CD8-positive, alpha-beta memory T cell (primary cell): ENCODE measurements at regions not wholly inside any gene's neighbourhood (a gene's known extent, or its start where the extent isn't known, plus 50 kb on each side); places are given as distances from the start of the nearest gene placed in this dataset.
"Not testable (repeated sequence)": the region's sequence is repeated elsewhere in the genome, so short reads cannot be mapped to it uniquely, and the experiment has no call there.

Source experiments
- CTCF ChIA-PET: fragments of 350-600 bp; sonication (Branson Sonifier 250); formaldehyde crosslinking; loops from one replicate; lab custom pipeline; 2021; ENCODE audit warnings: antibody characterized with exemption; lab: Charles Lee
- POLR2A ChIA-PET: fragments of 350-600 bp; sonication (Branson Sonifier 250); formaldehyde crosslinking; loops from one replicate; lab custom pipeline; 2021; ENCODE audit warnings: antibody characterized with exemption; lab: Charles Lee
- DNase-seq, 5 donors: peaks; one replicate each; pipeline versions ENCODE4 v3.0.0 to v3.0.0-alpha.2; 2020 to 2022; ENCODE audit warnings: mixed read lengths in 1 of 5
- H3K27ac ChIP-seq: one replicate; pipeline ENCODE4 v1.7.0; 2013; ENCODE audit warnings: low read depth, mild to moderate bottlenecking, low read length, moderate library complexity
- H3K27me3 ChIP-seq: 2 replicates; pipeline ENCODE4 v1.7.0; 2013; ENCODE audit warnings: low read length, mild to moderate bottlenecking; ENCODE audit not compliant: insufficient read depth, poor library complexity, severe bottlenecking
- H3K36me3 ChIP-seq: 2 replicates; pipeline ENCODE4 v1.7.0; 2013; ENCODE audit warnings: mild to moderate bottlenecking, low read length, moderate library complexity; ENCODE audit not compliant: insufficient read depth
- H3K4me1 ChIP-seq: 2 replicates; pipeline ENCODE4 v1.7.0; 2013; ENCODE audit warnings: mild to moderate bottlenecking, low read length, moderate library complexity; ENCODE audit not compliant: insufficient read depth
- H3K4me3 ChIP-seq: 2 replicates; pipeline ENCODE4 v1.7.0; 2013; ENCODE audit warnings: mild to moderate bottlenecking, low read length
- H3K9me3 ChIP-seq: 2 replicates; pipeline ENCODE4 v1.7.0; 2013; ENCODE audit warnings: mild to moderate bottlenecking, low read length
- H3K27ac Mint-ChIP-seq, 8 donors: one replicate each; pipeline ENCODE4 v1.8.0; 2020 to 2021; ENCODE audit warnings: mixed read lengths in 8 of 8, mild to moderate bottlenecking in 6 of 8, inconsistent platforms in 3 of 8, moderate library complexity in 3 of 8
- H3K27me3 Mint-ChIP-seq, 2 donors: one replicate each; pipeline ENCODE4 v1.8.0; 2020 to 2021; ENCODE audit warnings: mixed read lengths in 2 of 2, mild to moderate bottlenecking in 1 of 2, moderate library complexity in 1 of 2
- H3K36me3 Mint-ChIP-seq, 3 donors: one replicate each; pipeline ENCODE4 v1.8.0; 2020 to 2021; ENCODE audit warnings: mixed read lengths in 3 of 3, inconsistent platforms in 1 of 3, mild to moderate bottlenecking in 1 of 3
- H3K4me1 Mint-ChIP-seq, 3 donors: one replicate each; pipeline ENCODE4 v1.8.0; 2020 to 2021; ENCODE audit warnings: mixed read lengths in 3 of 3, inconsistent platforms in 1 of 3, mild to moderate bottlenecking in 1 of 3
- H3K4me3 Mint-ChIP-seq, 7 donors: one replicate each; pipeline ENCODE4 v1.8.0; 2020 to 2021; ENCODE audit warnings: mixed read lengths in 7 of 7, mild to moderate bottlenecking in 6 of 7, moderate library complexity in 4 of 7, inconsistent platforms in 2 of 7
- H3K9me3 Mint-ChIP-seq, 5 donors: one replicate each; pipeline ENCODE4 v1.8.0; 2020 to 2022; ENCODE audit warnings: mixed read lengths in 5 of 5, mild to moderate bottlenecking in 3 of 5, moderate library complexity in 2 of 5, inconsistent platforms in 1 of 5

DNA sequence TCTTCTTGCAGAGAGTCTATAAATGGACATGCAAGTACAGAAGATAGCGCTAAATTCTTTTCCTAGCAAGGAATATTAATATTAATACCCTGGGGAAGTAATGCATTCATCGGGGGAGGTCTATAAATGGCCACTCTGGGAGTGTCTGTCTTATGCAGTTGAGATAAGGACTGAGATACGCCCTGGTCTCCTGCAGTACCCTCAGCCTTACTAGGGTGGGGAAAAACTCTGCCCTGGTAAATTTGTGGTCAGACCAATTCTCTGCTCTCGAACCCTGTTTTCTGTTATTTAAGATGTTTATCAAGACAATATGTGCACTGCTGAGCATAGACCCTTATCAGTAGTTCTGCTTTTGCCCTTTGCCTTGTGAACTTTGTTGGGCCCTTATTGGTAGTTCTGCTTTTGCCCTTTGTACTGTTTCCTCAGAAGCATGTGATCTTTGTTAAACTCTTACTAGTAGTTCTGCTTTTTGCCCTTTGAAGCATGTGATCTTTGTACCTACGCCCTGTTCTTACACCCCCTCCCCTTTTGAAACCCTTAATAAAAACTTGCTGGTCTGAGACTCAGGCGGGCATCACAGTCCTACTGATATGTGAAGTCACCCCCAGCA is 1956.2 kb downstream of the PCDH9 start:
- H3K4me1 Mint-ChIP-seq, H3K36me3 Mint-ChIP-seq, POLR2A ChIA-PET, H3K27ac Mint-ChIP-seq, DNase-seq, H3K27me3 Mint-ChIP-seq, H3K4me3 ChIP-seq, H3K9me3 ChIP-seq, H3K27ac ChIP-seq, H3K27me3 ChIP-seq, H3K4me3 Mint-ChIP-seq, H3K36me3 ChIP-seq, H3K4me1 ChIP-seq, CTCF ChIA-PET: not testable (repeated sequence)
- peaks cover 14 to 52% (median 16%) of the 10 kb centered on the region in 5 donors for H3K9me3 Mint-ChIP-seq

- Histone ChIP-seq H3K9me3 (no peaks in the 10 kb centered on the region), H3K27ac (no peak overlapping the region), H3K4me1 (no peaks in the 10 kb centered on the region), H3K4me3 (no peak overlapping the region), H3K36me3 (no peaks in the 10 kb centered on the region), H3K27me3 (no peaks in the 10 kb centered on the region)
- peaks cover 3 to 39% (median 7%) of the 10 kb centered on the region in 5 donors for H3K9me3 Mint-ChIP-seq
- ChIA-PET CTCF (no interaction called here), POLR2A (no interaction called here)
- no peaks in the 10 kb centered on the region for H3K27me3 Mint-ChIP-seq
- no peaks in the 10 kb centered on the region for H3K36me3 Mint-ChIP-seq
- no peak overlapping the region for H3K4me3 Mint-ChIP-seq
- no peak overlapping the region for H3K27ac Mint-ChIP-seq
- no peak for DNase-seq
- H3K4me1 Mint-ChIP-seq: no peaks in the 10 kb centered on the region
Measured at GRCh38 chr13:65268009-65268408, 1962.1 kb downstream of the PCDH9 start.

DNA sequence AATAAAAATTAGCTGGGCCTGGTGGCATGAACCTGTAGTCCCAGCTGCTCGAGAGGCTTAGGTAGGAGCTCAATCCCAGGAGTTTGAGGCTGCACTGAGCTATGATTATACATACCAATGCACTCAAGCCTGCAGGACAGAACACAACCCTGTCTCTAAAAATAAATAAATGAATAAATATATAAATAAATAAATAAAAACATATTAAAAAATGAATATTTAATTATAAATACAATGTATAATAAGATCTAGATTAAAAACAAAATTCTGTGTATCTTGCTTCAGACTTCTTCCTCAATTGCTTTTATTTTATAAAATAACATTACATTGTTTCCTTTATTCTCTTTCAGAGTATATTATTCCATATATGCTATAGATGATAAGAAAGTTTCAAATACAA is 1964.1 kb downstream of the PCDH9 start:
- Histone ChIP-seq H3K27me3 (no peaks in the 10 kb centered on the region), H3K36me3 (no peaks in the 10 kb centered on the region), H3K4me3 (no peak overlapping the region), H3K4me1 (no peaks in the 10 kb centered on the region), H3K27ac (no peak overlapping the region), H3K9me3 (no peaks in the 10 kb centered on the region)
- Mint-ChIP-seq H3K9me3 (peaks cover 3 to 45% (median 6%) of the 10 kb centered on the region in 5 donors), H3K36me3 (no peaks in the 10 kb centered on the region), H3K4me1 (no peaks in the 10 kb centered on the region), H3K27me3 (no peaks in the 10 kb centered on the region), H3K4me3 (no peak overlapping the region), H3K27ac (no peak overlapping the region)
- DNase-seq: no peak
- ChIA-PET CTCF (no interaction called here), POLR2A (no interaction called here)

DNA sequence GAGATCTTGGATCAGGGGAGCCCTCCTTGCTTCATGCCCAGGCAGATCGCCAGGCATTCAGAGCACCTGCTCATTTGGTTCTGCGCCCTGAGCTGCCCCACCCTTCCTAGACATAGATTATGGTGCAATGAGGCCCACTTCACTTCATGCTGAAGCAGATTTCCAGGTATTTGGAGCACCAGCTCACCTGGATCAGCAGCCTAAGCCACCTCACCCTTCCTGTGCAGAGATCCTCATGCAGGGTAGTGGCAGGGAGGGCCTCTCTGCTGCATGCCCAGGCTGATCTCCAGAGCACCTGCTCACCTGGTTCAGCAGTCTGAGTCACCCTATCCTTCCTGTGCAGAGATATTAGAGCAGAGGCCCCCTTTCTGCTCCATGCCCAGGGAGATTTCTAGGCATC is 1966.1 kb downstream of the PCDH9 start:
- no peaks in the 10 kb centered on the region for H3K27me3 Mint-ChIP-seq
- no peak overlapping the region for H3K4me3 Mint-ChIP-seq
- Histone ChIP-seq H3K27me3 (no peaks in the 10 kb centered on the region), H3K9me3 (no peaks in the 10 kb centered on the region), H3K36me3 (no peaks in the 10 kb centered on the region), H3K4me1 (no peaks in the 10 kb centered on the region), H3K4me3 (no peak overlapping the region), H3K27ac (no peak overlapping the region)
- no peak overlapping the region for H3K27ac Mint-ChIP-seq
- CTCF ChIA-PET: no interaction called here
- H3K4me1 Mint-ChIP-seq: no peaks in the 10 kb centered on the region
- no peaks in the 10 kb centered on the region for H3K36me3 Mint-ChIP-seq
- DNase-seq: no peak
- H3K9me3 Mint-ChIP-seq: peaks cover 3 to 34% (median 6%) of the 10 kb centered on the region in 5 donors
- POLR2A ChIA-PET: no interaction called here

DNA sequence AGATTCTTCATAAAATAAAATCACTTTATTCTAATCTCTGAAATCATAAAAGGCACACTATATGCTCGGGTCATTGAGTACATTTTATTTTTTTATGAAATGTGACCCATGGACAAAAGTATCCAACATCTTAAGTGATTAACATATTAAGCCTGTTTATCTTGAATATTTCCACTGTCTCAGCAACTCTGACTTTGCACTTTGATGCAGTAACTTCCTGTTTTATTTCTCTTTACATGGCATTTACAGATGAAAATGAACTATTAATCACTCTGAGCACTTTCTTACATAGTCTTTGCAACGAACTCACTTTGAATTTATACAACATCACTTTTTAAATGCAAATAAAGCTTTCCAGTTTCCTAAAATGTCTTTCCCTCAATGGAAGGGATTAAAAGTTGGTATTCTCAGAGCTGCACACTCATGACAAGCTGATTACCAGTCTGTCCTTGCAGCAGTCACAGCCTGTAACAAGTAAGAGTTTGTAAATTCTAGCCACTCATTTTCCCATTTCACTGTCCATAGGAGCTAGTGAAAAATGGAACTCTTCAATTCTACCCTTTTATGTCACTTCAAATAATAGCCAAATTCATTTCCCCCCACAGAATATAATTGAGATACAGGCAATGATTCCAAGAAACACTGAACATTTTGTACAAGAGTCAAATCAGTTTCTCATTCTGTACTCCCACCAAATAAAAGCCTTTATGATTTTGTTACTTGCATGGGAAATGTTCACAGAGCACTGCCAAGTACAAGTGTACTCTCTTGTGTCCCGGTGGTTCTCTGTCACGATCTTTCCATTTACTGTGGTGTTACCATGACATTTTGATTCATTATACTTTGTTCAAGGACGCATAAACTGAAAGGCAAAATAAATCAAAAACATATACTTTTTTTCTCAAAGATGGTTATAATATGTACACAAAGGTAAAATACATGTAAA is 1968.9 kb downstream of the PCDH9 start:
- Mint-ChIP-seq H3K9me3 (peaks cover 3 to 27% (median 11%) of the 10 kb centered on the region in 5 donors), H3K4me3 (no peak overlapping the region), H3K36me3 (no peaks in the 10 kb centered on the region), H3K4me1 (no peaks in the 10 kb centered on the region), H3K27me3 (no peaks in the 10 kb centered on the region), H3K27ac (no peak overlapping the region)
- ChIA-PET POLR2A (no interaction called here), CTCF (no interaction called here)
- no peak for DNase-seq
- no peaks in the 10 kb centered on the region for H3K9me3 ChIP-seq
- H3K36me3 ChIP-seq: no peaks in the 10 kb centered on the region
- H3K27ac ChIP-seq: no peak overlapping the region
- no peaks in the 10 kb centered on the region for H3K4me1 ChIP-seq
- H3K27me3 ChIP-seq: no peaks in the 10 kb centered on the region
- no peak overlapping the region for H3K4me3 ChIP-seq

- Histone ChIP-seq H3K27ac (no peak overlapping the region), H3K36me3 (no peaks in the 10 kb centered on the region), H3K4me3 (no peak overlapping the region), H3K4me1 (no peaks in the 10 kb centered on the region), H3K27me3 (no peaks in the 10 kb centered on the region), H3K9me3 (no peaks in the 10 kb centered on the region)
- POLR2A ChIA-PET: no interaction called here
- Mint-ChIP-seq H3K4me3 (no peak overlapping the region), H3K36me3 (no peaks in the 10 kb centered on the region), H3K27me3 (no peaks in the 10 kb centered on the region), H3K9me3 (peaks cover 12 to 43% (median 19%) of the 10 kb centered on the region in 5 donors), H3K27ac (no peak overlapping the region), H3K4me1 (no peaks in the 10 kb centered on the region)
- CTCF ChIA-PET: no interaction called here
- DNase-seq: no peak
Measured at GRCh38 chr13:65240773-65241172, 1989.4 kb downstream of the PCDH9 start.

- ChIA-PET POLR2A (no interaction called here), CTCF (no interaction called here)
- peaks cover 13 to 35% (median 21%) of the 10 kb centered on the region in 5 donors for H3K9me3 Mint-ChIP-seq
- no peaks in the 10 kb centered on the region for H3K4me1 ChIP-seq
- no peaks in the 10 kb centered on the region for H3K27me3 Mint-ChIP-seq
- H3K4me3 ChIP-seq: no peak overlapping the region
- H3K4me3 Mint-ChIP-seq: no peak overlapping the region
- H3K27ac ChIP-seq: no peak overlapping the region
- no peaks in the 10 kb centered on the region for H3K27me3 ChIP-seq
- DNase-seq: no peak
- H3K4me1 Mint-ChIP-seq: no peaks in the 10 kb centered on the region
- no peaks in the 10 kb centered on the region for H3K9me3 ChIP-seq
- H3K36me3 Mint-ChIP-seq: no peaks in the 10 kb centered on the region
- H3K27ac Mint-ChIP-seq: no peak overlapping the region
- H3K36me3 ChIP-seq: no peaks in the 10 kb centered on the region
Measured at GRCh38 chr13:65236841-65237418, 1993.2 kb downstream of the PCDH9 start.

DNA sequence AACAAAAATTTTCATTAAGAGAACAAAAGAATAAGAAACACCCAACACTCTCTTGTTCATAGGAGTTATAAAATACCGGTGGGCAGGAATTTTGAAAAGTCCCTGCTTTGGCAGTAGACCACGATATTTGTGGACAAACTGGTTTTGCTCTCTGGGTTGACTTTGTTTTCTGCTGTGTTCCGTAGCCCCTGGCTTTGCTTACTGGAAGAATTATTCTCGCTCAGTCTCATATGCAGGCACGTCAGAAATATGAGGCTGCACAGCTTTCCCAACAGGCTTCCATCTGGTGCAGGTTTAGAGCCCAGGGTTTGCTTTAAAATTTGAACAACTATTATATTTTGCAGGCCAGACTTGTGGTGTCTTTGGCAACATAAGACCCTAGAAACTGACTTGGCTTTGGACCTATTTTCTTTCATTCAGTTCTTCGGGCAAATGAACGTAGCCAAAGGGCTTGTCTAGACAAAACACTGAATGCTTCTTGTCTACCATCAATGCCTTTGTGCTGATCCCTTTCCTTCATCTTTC is 2012.6 kb downstream of the PCDH9 start:
- no peak overlapping the region for H3K4me3 ChIP-seq
- no peaks in the 10 kb centered on the region for H3K27me3 ChIP-seq
- Mint-ChIP-seq H3K4me3 (no peak overlapping the region), H3K27me3 (no peaks in the 10 kb centered on the region), H3K36me3 (no peaks in the 10 kb centered on the region), H3K9me3 (peaks cover 2 to 28% (median 6%) of the 10 kb centered on the region in 5 donors), H3K27ac (no peak overlapping the region), H3K4me1 (no peaks in the 10 kb centered on the region)
- H3K9me3 ChIP-seq: no peaks in the 10 kb centered on the region
- H3K4me1 ChIP-seq: no peaks in the 10 kb centered on the region
- ChIA-PET POLR2A (no interaction called here), CTCF (no interaction called here)
- H3K36me3 ChIP-seq: no peaks in the 10 kb centered on the region
- H3K27ac ChIP-seq: no peak overlapping the region
- no peak for DNase-seq
